HEK293 (cell line): ENCODE measurements at regions not wholly inside any gene's neighbourhood (a gene's known extent, or its start where the extent isn't known, plus 50 kb on each side); places are given as distances from the start of the nearest gene placed in this dataset.

Experiments used
- CTCF ChIP-seq: fragments of 450-650 bp; formaldehyde crosslinking; IDR thresholded peaks from 2 replicates; pipeline ENCODE4 v1.5.1; 2016; ENCODE audit warnings: missing biosample characterization, missing genetic modification characterization
- ZBTB8A ChIP-seq: fragments of 450-650 bp; formaldehyde crosslinking; IDR thresholded peaks from 2 replicates; pipeline ENCODE4 v1.5.1; 2016; ENCODE audit warnings: missing biosample characterization, missing genetic modification characterization

- TF ChIP-seq CTCF (tag by site-specific recombination) = no peak
- TF ChIP-seq ZBTB8A = no peak
These were observed 681.7 kb upstream of the FSHR start for GRCh38 chr2:49836017-49836416.
